Bronchial epithelial cell (primary cell): ENCODE measurements at regions not wholly inside any gene's neighbourhood (a gene's known extent, or its start where the extent isn't known, plus 50 kb on each side); places are given as distances from the start of the nearest gene placed in this dataset.

ENCODE experiments used
- DNase-seq: peaks from one replicate; pipeline ENCODE4 v3.0.0-alpha.2; 2010; ENCODE audit warnings: low read depth
- FAIRE-seq: peaks from 2 replicates; lab custom pipeline; 2011; peaks lifted over from hg19 to GRCh38; lab: Jason Lieb, UNC
- H3K27me3 ChIP-seq: 2 replicates; pipeline ENCODE4 v1.5.1; 2011; ENCODE audit warnings: low read length; ENCODE audit not compliant: control insufficient read depth, insufficient read depth
- H3K36me3 ChIP-seq: 2 replicates; pipeline ENCODE4 v1.5.1; 2011; ENCODE audit warnings: low read length; ENCODE audit not compliant: control insufficient read depth, insufficient read depth
- H3K4me3 ChIP-seq: 2 replicates; pipeline ENCODE4 v1.5.1; 2011; ENCODE audit warnings: mild to moderate bottlenecking, low read depth, low read length, control low read depth
- CTCF ChIP-seq: IDR thresholded peaks from 2 replicates; pipeline ENCODE4 v1.5.1; 2011; ENCODE audit warnings: mild to moderate bottlenecking, moderate library complexity, low read length, control low read depth, inconsistent platforms; ENCODE audit not compliant: insufficient read depth, severe bottlenecking

GRCh38 chr2:51344886-51345285 is 313.0 kb upstream of the NRXN1 start:
- FAIRE-seq (no peak), DNase-seq (no peak)
- H3K4me3 ChIP-seq: no peak overlapping the region
- TF ChIP-seq CTCF: no peak
- H3K27me3 ChIP-seq: no peaks in the 10 kb centered on the region
- H3K36me3 ChIP-seq: no peaks in the 10 kb centered on the region

- Histone ChIP-seq H3K27me3 (no peaks in the 10 kb centered on the region), H3K4me3 (no peak overlapping the region), H3K36me3 (no peaks in the 10 kb centered on the region)
- no peak for TF ChIP-seq CTCF
- FAIRE-seq: no peak
- no peak for DNase-seq
These were observed 303.4 kb upstream of the NRXN1 start for GRCh38 chr2:51335087-51336058.

GRCh38 chr2:51329512-51329911 is 297.6 kb upstream of the NRXN1 start:
- DNase-seq (no peak), FAIRE-seq (no peak)
- Histone ChIP-seq H3K4me3 (no peak overlapping the region), H3K27me3 (no peaks in the 10 kb centered on the region), H3K36me3 (no peaks in the 10 kb centered on the region)
- TF ChIP-seq CTCF: no peak

- no peak for TF ChIP-seq CTCF
- FAIRE-seq (no peak), DNase-seq (no peak)
- H3K27me3 ChIP-seq: no peaks in the 10 kb centered on the region
- H3K4me3 ChIP-seq: no peak overlapping the region
- H3K36me3 ChIP-seq: no peaks in the 10 kb centered on the region
These were observed 292.1 kb upstream of the NRXN1 start for GRCh38 chr2:51324051-51324450.

GRCh38 chr2:51322613-51323012 is 290.7 kb upstream of the NRXN1 start:
- no peak for FAIRE-seq
- H3K27me3 ChIP-seq: no peaks in the 10 kb centered on the region
- H3K36me3 ChIP-seq: no peaks in the 10 kb centered on the region
- TF ChIP-seq CTCF: no peak
- no peak for DNase-seq
- no peak overlapping the region for H3K4me3 ChIP-seq

GRCh38 chr2:51304311-51304710 is 272.4 kb upstream of the NRXN1 start:
- H3K4me3 ChIP-seq: no peak overlapping the region
- TF ChIP-seq CTCF: no peak
- DNase-seq (no peak), FAIRE-seq (no peak)
- H3K27me3 ChIP-seq: no peaks in the 10 kb centered on the region
- H3K36me3 ChIP-seq: no peaks in the 10 kb centered on the region
